HCT116 (cell line): ENCODE measurements at regions not wholly inside any gene's neighbourhood (a gene's known extent, or its start where the extent isn't known, plus 50 kb on each side); places are given as distances from the start of the nearest gene placed in this dataset.

ENCODE experiments used
- ATF3 ChIP-seq: IDR thresholded peaks from 2 replicates; pipeline ENCODE4 v1.6.1; 2012
- EGR1 ChIP-seq: IDR thresholded peaks from 2 replicates; pipeline ENCODE4 v1.6.1; 2012; ENCODE audit warnings: low read depth
- ELF1 ChIP-seq: IDR thresholded peaks from 2 replicates; pipeline ENCODE4 v1.6.1; 2012; ENCODE audit warnings: low read depth, borderline replicate concordance
- JUND ChIP-seq: IDR thresholded peaks from 2 replicates; pipeline ENCODE4 v1.6.1; 2012
- POLR2A ChIP-seq: IDR thresholded peaks from 2 replicates; pipeline ENCODE4 v1.7.0; 2011; ENCODE audit warnings: borderline replicate concordance; ENCODE audit not compliant: insufficient read depth, insufficient read length; ENCODE audit errors: extremely low read depth
- POLR2AphosphoS5 ChIP-seq: IDR thresholded peaks from 2 replicates; pipeline ENCODE4 v1.6.1; 2011; ENCODE audit warnings: mild to moderate bottlenecking, low read depth, low read length, moderate library complexity
- RAD21 ChIP-seq: IDR thresholded peaks from 2 replicates; pipeline ENCODE4 v1.6.1; 2012; ENCODE audit warnings: low read depth, mild to moderate bottlenecking
- SP1 ChIP-seq: IDR thresholded peaks from 2 replicates; pipeline ENCODE4 v1.6.1; 2012; ENCODE audit warnings: low read depth
- YY1 ChIP-seq: IDR thresholded peaks from 2 replicates; pipeline ENCODE4 v1.6.1; 2011; ENCODE audit warnings: low read length, low read depth, moderate library complexity, mild to moderate bottlenecking; ENCODE audit not compliant: insufficient replicate concordance; ENCODE audit errors: extremely low read depth
- TF ChIP-seq, protein P1 (sequence below), 3 experiments: fragments of 200-600 bp in 1 of 3; sonication (generic) in 1 of 3; IDR thresholded peaks in 2 of 3; conservative IDR thresholded peaks in 1 of 3; 2 replicates each; pipeline ENCODE4 v1.5.1; 2012 to 2017; ENCODE audit warnings: low read depth in 2 of 3, low read length in 2 of 3, antibody characterized with exemption in 1 of 3, borderline replicate concordance in 1 of 3, control low read depth in 1 of 3, mild to moderate bottlenecking in 1 of 3, mixed read lengths in 1 of 3, mixed run types in 1 of 3, moderate library complexity in 1 of 3; ENCODE audit not compliant: insufficient read depth in 1 of 3
- TF ChIP-seq, protein P2 (sequence below): IDR thresholded peaks from 2 replicates; pipeline ENCODE4 v1.6.1; 2012; ENCODE audit warnings: low read depth

DNA sequence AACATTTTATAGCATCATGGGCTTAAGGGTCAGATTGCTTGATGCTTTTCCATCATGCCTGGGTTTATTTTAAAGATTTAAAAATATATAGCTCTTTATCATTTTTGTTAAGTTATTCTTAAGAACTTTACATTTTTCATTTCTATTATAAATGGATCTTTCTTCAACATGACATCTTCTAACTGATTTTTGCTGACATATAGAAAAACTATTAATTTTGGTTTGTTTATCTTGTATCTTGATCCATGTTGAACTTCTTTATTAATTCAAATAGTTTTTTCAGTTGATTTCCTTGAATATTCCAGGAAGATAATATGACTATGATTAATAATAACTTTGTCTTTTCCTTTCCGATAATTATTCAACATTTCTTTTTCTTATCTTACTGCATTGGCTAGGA lies 237.9 kb upstream of the CLINT1 start:
- no peak for TF ChIP-seq POLR2A
- TF ChIP-seq, protein P1, sequence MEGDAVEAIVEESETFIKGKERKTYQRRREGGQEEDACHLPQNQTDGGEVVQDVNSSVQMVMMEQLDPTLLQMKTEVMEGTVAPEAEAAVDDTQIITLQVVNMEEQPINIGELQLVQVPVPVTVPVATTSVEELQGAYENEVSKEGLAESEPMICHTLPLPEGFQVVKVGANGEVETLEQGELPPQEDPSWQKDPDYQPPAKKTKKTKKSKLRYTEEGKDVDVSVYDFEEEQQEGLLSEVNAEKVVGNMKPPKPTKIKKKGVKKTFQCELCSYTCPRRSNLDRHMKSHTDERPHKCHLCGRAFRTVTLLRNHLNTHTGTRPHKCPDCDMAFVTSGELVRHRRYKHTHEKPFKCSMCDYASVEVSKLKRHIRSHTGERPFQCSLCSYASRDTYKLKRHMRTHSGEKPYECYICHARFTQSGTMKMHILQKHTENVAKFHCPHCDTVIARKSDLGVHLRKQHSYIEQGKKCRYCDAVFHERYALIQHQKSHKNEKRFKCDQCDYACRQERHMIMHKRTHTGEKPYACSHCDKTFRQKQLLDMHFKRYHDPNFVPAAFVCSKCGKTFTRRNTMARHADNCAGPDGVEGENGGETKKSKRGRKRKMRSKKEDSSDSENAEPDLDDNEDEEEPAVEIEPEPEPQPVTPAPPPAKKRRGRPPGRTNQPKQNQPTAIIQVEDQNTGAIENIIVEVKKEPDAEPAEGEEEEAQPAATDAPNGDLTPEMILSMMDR (IDR thresholded peaks at IDR 0.05 in 2 of 3, conservative IDR thresholded peaks at IDR 0.05 in 1 of 3; ENCODE audit: borderline replicate concordance in 1 of 3, insufficient read depth in 1 of 3, low read depth in 2 of 3, low read length in 2 of 3) = no peak
- no peak for TF ChIP-seq ELF1
- TF ChIP-seq SP1 = no peak
- TF ChIP-seq JUND = no peak
- no peak for TF ChIP-seq YY1
- TF ChIP-seq EGR1 = no peak
- TF ChIP-seq ATF3 = no peak
- TF ChIP-seq POLR2AphosphoS5 = no peak
- TF ChIP-seq RAD21 = no peak
- TF ChIP-seq, protein P2, sequence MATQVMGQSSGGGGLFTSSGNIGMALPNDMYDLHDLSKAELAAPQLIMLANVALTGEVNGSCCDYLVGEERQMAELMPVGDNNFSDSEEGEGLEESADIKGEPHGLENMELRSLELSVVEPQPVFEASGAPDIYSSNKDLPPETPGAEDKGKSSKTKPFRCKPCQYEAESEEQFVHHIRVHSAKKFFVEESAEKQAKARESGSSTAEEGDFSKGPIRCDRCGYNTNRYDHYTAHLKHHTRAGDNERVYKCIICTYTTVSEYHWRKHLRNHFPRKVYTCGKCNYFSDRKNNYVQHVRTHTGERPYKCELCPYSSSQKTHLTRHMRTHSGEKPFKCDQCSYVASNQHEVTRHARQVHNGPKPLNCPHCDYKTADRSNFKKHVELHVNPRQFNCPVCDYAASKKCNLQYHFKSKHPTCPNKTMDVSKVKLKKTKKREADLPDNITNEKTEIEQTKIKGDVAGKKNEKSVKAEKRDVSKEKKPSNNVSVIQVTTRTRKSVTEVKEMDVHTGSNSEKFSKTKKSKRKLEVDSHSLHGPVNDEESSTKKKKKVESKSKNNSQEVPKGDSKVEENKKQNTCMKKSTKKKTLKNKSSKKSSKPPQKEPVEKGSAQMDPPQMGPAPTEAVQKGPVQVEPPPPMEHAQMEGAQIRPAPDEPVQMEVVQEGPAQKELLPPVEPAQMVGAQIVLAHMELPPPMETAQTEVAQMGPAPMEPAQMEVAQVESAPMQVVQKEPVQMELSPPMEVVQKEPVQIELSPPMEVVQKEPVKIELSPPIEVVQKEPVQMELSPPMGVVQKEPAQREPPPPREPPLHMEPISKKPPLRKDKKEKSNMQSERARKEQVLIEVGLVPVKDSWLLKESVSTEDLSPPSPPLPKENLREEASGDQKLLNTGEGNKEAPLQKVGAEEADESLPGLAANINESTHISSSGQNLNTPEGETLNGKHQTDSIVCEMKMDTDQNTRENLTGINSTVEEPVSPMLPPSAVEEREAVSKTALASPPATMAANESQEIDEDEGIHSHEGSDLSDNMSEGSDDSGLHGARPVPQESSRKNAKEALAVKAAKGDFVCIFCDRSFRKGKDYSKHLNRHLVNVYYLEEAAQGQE = no peak
